ENCODE measurements at regions not wholly inside any gene's neighbourhood (a gene's known extent, or its start where the extent isn't known, plus 50 kb on each side); places are given as distances from the start of the nearest gene placed in this dataset.
"Not testable (repeated sequence)": the region's sequence is repeated elsewhere in the genome, so short reads cannot be mapped to it uniquely, and the experiment has no call there.

DNA sequence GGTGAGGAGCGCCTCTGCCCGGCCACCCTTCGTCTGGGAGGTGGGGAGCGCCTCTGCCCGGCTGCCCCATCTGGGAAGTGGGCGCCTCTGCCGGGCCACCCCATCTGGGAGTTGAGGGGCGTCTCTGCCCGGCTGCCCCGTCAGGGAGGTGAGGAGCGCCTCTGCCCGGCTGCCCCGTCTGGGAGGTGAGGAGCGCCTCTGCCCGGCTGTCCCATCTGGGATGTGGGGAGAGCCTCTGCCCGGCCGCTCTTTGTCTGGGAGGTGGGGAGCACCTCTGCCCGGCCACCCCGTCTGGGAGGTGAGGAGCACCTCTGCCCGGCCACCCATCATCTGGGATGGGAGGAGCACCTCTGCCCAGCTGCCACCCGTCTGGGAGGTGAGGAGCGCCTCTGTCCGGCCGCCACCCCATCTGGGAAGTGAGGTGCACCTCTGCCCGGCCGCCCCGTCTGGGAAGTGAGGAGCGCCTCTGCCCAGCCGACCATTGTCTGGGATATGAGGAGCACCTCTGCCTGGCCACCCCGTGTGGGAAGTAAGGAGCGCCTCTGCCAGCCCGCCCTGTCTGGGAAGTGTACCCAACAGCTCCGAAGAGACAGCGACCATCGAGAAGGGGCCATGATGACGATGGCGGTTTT lies 144.2 kb upstream of the PRDX4 start:
- in situ Hi-C loops (cut with HindIII; ENCODE audit: low sequenced_read_pairs); DNase-seq (ENCODE audit: low spot score): not testable (repeated sequence)

DNA sequence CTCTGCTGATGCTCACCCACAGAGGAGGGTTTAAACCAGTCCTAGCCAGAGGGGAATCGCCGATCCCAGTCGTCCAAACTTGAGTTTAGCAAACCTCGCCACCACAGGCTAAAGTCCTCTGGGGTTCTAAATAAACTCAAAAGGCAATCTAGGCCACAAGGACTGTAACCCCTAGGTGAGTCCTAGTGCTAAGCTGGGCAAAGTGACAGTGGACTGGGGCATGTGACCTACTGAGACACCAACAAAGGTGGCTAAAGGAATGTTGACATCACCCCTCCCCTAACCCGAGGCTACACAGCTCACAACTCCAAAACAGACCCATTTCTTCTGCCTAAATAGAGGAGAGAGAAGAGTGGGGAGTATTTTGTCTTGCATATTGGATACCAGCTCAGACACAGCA lies 142.8 kb upstream of the PRDX4 start:
- DNase-seq (ENCODE audit: low spot score), result no peak
- in situ Hi-C loops (cut with HindIII; ENCODE audit: low sequenced_read_pairs), result no loop called here

GRCh38 chrX:23525531-23525930 lies 141.8 kb upstream of the PRDX4 start:
- DNase-seq (ENCODE audit: low spot score), result no peak
- in situ Hi-C loops (cut with HindIII; ENCODE audit: low sequenced_read_pairs), result no loop called here

DNA sequence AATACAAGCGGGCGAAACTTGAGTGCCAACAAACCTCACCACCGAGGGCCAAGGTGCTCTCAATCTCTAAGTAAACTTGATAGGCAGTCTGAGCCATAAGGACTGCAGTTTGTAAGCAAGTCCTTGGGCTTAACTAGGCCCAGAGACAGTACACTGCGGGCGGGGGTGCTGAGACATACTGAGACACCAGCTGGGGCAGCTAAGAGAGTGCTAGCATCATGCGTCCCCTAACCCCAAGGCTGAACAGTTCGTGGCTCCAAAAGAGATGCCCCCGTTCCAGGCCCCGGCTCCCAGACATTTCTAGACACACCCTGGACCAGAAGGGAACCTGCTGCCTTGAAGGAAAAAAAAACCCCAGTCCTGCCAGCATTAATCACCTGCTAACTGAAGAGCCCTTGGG lies 126.8 kb upstream of the PRDX4 start:
- in situ Hi-C loops (cut with HindIII; ENCODE audit: low sequenced_read_pairs), result no loop called here
- DNase-seq (ENCODE audit: low spot score), result no peak

DNA sequence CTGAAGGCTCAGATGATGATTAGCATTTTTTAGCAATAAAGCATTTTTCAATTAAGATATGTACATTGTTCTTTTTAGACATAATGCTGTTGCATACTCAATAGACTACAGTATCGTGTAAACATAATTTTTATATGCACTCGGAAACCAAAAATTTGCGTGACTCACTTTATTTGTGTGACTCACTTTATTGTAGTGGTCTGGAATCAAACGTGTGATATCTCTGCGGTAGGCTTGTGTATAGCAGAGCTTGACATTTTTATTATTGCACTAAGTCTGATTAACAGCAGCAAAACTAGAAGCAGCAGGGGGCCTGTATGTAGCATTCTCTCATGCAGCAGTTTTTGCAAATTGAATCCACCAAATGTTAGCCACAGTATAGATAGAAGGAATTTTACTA lies 119.1 kb upstream of the PRDX4 start:
- in situ Hi-C loops (cut with HindIII; ENCODE audit: low sequenced_read_pairs), result no loop called here
- DNase-seq (ENCODE audit: low spot score), result no peak

DNA sequence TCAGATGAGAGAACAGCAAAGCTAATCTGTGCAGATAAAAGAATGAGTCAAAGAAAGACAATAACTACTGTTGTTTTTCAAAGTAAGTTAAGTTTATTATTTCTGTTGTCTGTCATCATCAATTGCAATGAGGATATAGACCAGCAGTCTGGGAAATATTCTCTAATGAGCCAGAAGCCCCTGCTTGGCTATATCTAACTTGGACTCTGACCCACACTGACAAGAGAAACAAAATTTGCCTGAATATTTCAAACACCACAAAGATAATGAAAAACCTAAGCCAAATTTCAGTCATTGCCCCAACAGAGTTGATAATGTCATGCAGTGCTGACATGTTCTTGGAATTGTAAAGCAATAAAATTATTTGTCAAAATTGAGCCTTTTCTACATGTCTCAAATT lies 115.0 kb upstream of the PRDX4 start:
- DNase-seq (ENCODE audit: low spot score), result no peak
- in situ Hi-C loops (cut with HindIII; ENCODE audit: low sequenced_read_pairs), result no loop called here

DNA sequence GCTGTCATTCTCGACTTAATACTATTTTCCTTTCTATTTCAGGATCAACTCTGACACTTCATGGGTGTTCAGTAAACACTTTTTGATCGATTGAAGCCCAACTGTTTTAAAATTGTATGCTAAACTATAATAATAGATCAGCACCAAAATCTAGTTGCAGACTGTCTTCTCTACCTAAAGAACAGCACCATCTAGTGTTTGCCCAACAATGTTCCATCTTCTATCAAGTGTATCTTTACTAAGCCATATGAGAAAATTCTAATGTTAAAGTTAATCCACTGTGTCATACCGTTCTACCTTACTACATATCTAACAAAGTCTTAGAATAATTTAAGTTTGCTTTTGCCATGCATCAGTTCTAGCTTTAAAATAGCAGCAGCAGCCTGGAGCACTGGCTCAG lies 113.0 kb upstream of the PRDX4 start:
- in situ Hi-C loops (cut with HindIII; ENCODE audit: low sequenced_read_pairs), result no loop called here
- DNase-seq (ENCODE audit: low spot score), result peak; percentile 61

DNA sequence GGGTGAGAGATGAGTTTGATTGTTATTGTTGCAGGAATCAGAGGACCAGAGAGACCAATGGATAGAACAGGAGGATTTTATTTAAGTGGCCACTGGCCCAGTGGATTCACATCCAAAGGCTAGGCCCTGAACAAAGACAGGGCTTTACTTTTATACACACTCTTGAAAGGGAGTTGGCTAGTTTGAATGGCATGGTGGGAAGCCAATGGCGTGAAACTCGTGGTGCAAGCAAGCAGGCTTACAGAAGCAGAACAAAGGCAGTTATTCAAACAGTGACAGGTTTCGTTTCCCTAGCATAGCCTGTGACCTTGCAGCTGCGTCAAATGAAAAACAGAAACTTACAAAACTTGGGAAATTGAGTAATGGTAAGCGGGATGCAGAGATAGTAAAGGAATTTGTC lies 110.2 kb upstream of the PRDX4 start:
- no peak for DNase-seq (ENCODE audit: low spot score)
- in situ Hi-C loops (cut with HindIII; ENCODE audit: low sequenced_read_pairs), result no loop called here

GRCh38 chrX:23559975-23560374 lies 107.3 kb upstream of the PRDX4 start:
- no peak for DNase-seq (ENCODE audit: low spot score)
- in situ Hi-C loops (cut with HindIII; ENCODE audit: low sequenced_read_pairs), result no loop called here

DNA sequence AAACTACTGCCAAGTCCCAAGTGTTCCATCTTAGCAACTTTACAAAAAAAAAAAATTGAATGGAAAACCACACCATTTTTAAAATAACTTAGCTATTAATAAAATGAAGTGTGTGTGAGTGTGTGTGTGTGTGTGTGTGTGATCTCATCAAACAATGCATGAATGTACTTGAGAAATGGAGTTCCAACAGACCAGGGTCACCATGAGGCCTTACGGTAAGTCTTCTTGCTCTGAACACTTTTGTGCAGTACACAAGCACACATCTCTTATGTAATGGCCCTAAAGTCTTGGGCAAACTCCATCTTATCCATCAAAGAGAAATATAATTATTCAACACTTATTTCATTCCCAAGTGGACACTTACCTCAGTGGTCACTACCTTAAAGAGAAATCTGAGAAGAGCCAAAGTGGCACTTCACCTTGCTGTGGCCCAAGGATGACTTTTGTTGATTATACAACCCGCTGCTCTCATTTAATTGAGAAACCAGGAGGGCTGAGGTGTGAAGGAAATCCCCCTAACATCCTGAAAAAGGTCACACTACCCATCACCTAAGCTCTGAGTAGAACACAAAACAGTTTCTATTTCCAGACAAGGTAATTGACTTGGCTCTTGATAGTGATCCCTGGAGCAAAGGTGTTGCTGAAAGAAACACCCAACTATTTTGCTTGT lies 96.5 kb upstream of the PRDX4 start:
- DNase-seq (ENCODE audit: low spot score), result no peak
- in situ Hi-C loops (cut with HindIII; ENCODE audit: low sequenced_read_pairs), result no loop called here

- DNase-seq (ENCODE audit: low spot score), result no peak
- in situ Hi-C loops (cut with HindIII; ENCODE audit: low sequenced_read_pairs), result no loop called here
Measured at GRCh38 chrX:23575281-23575680, 92.0 kb upstream of the PRDX4 start.

DNA sequence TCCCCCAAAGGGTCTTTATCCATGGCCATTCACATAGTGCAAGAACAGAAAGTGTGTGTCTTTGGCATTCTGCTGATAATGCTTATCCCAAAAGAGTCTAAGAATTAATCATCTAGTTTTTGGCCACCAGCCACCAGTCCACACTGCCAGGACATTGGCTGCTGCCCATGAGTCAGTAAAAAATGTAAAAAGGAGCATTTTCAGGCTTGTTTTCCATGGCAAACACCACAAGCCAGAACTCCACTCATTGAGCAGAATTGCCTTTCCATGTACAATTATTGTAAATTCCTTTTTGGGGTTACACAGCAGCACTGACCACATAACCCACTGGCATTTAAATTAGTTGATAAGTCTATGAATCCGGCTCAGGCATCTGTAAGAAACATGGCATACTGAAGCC lies 89.2 kb upstream of the PRDX4 start:
- in situ Hi-C loops (cut with HindIII; ENCODE audit: low sequenced_read_pairs), result no loop called here
- DNase-seq (ENCODE audit: low spot score), result no peak

DNA sequence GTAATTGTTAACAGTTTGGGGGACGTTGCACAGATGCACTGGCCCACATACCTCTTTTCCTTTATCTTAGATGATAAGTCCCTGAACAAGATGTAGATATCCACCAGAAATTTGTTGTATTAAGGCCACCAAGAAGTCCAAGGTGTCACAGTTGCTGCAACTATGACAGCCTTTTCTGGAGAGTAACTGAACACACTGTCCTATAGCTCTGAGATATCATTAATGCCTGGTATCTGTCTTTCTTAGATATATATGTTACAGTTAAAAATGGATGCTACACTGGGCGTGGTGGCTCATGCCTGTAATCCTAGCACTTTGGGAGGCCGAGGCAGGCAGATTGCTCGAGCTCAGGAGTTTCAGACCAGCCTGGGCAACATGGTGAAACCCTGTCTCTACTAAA lies 77.8 kb upstream of the PRDX4 start:
- in situ Hi-C loops (cut with HindIII; ENCODE audit: low sequenced_read_pairs), result no loop called here
- no peak for DNase-seq (ENCODE audit: low spot score)

GRCh38 chrX:23592741-23593140 lies 74.6 kb upstream of the PRDX4 start:
- in situ Hi-C loops (cut with HindIII; ENCODE audit: low sequenced_read_pairs), result no loop called here

GRCh38 chrX:23598575-23598974 lies 68.7 kb upstream of the PRDX4 start:
- in situ Hi-C loops (cut with HindIII; ENCODE audit: low sequenced_read_pairs), result no loop called here
- no peak for DNase-seq (ENCODE audit: low spot score)

More at GRCh38 chrX:23592741-23593140, 74.6 kb upstream of the PRDX4 start:
- DNase-seq (ENCODE audit: low spot score), result no peak

DNA sequence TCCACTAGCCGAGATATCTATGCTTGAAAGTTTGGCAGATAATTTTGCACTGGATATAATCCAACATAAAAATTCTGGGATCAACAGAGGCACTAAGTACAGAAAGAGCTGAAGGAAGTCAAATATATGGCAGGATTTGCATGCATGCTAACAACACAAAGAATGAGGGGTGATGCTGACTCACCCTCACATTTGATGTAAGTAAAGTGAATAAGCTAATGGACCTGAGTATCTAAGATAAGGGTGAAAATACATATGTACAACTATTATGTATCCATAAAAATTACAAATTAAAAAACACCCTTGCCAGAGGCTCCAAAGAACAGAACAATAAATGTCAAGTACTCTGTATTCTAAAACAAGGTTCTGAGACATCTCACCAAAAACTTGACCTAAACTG lies 63.8 kb upstream of the PRDX4 start:
- DNase-seq (ENCODE audit: low spot score), result no peak
- in situ Hi-C loops (cut with HindIII; ENCODE audit: low sequenced_read_pairs), result no loop called here

DNA sequence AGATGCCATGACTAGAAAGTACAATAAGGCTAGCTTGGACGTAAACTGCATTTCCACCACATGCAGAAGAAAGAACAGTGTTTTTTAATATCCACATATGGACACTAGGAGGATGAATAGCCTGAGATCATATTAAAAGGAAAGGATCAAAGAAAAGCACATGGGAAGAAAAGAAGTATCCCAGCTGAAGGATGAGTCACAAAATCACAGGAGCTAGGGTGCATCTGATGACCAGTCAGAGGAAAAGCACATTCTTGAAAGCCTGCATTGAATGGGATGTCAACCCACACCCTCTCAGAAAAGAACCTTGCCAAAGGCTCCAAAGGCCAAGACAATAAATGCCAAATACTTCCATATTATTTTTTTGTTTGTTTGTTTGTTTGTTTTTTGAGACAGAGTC lies 56.8 kb upstream of the PRDX4 start:
- in situ Hi-C loops (cut with HindIII; ENCODE audit: low sequenced_read_pairs), result no loop called here
- no peak for DNase-seq (ENCODE audit: low spot score)

DNA sequence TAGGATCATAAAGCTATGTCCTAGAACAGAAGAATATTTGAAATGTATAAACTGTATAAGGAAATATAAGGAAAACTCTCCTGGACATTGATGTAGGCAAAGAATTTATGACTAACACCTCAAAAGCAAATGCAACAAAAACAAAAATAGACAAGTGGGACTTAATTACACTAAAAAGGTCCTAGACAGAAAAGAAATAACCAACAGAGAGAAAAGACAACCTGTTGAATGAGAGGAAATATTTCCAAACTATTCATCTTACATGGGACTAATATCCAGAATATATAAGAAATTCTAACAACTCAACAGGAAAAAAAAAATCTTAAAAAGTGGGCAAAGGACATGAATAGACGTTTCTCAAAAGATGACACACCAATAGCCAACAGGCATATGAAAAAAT lies 54.4 kb upstream of the PRDX4 start:
- in situ Hi-C loops (cut with HindIII; ENCODE audit: low sequenced_read_pairs), result no loop called here
- no peak for DNase-seq (ENCODE audit: low spot score)

DNA sequence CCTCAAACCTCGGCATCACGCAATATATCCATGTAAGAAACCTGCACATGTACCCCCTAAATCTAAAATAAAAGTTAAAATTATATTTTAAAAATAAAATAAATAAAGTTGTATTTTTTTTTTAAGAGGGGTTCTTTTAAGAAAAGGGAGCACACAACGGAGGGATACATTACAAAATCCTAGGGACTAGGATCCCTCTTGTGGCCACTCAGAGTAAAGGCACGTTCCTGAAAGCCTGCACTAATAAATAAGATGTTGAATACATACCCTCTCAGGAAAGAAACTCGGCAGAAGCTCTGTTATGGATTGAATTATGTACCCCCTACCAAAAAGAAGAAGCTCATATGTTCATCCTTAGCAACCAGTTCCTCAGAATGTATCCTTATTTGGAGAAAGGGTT lies 50.9 kb upstream of the PRDX4 start:
- peak; percentile 29 for DNase-seq (ENCODE audit: low spot score)
- in situ Hi-C loops (cut with HindIII; ENCODE audit: low sequenced_read_pairs), result no loop called here
